OCI-LY7 (cell line): ENCODE measurements at regions not wholly inside any gene's neighbourhood (a gene's known extent, or its start where the extent isn't known, plus 50 kb on each side); places are given as distances from the start of the nearest gene placed in this dataset.

Experiments
- EZH2phosphoT487 ChIP-seq: fragments of 200-600 bp; sonication (generic); IDR thresholded peaks from 2 replicates; pipeline ENCODE4 v1.6.1; 2018; ENCODE audit warnings: low read depth, borderline replicate concordance, mild to moderate bottlenecking, mixed run types, antibody characterized with exemption, low read length, moderate library complexity, mixed read lengths
- TF ChIP-seq, protein P1 (sequence below): fragments of 200-600 bp; sonication (generic); conservative IDR thresholded peaks from 2 replicates; pipeline ENCODE4 v1.5.1; 2014; ENCODE audit warnings: mild to moderate bottlenecking, antibody characterized with exemption, low read length, moderate library complexity, mixed read lengths

DNA sequence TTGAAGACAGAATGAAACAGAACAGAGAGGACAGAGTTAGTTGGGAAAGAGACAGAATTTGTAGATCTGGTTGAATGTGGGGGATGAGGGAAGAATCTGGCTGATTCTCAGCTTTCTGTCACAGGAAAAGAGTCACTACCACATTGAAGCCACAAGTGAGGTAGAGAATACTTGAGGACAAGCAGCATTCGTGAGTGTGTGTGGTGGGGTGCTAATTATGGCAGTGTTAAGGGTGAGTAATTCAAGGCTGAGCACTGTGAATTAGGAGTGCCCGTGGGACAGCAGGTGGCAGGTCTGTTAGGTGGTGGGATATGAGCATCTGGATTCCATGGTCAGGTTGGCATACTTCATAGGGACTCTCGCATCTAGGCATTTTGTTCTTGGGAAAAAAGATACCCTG lies 347.4 kb upstream of the PRICKLE1 start:
- TF ChIP-seq, protein P1, sequence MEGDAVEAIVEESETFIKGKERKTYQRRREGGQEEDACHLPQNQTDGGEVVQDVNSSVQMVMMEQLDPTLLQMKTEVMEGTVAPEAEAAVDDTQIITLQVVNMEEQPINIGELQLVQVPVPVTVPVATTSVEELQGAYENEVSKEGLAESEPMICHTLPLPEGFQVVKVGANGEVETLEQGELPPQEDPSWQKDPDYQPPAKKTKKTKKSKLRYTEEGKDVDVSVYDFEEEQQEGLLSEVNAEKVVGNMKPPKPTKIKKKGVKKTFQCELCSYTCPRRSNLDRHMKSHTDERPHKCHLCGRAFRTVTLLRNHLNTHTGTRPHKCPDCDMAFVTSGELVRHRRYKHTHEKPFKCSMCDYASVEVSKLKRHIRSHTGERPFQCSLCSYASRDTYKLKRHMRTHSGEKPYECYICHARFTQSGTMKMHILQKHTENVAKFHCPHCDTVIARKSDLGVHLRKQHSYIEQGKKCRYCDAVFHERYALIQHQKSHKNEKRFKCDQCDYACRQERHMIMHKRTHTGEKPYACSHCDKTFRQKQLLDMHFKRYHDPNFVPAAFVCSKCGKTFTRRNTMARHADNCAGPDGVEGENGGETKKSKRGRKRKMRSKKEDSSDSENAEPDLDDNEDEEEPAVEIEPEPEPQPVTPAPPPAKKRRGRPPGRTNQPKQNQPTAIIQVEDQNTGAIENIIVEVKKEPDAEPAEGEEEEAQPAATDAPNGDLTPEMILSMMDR = no peak
- no peak for TF ChIP-seq EZH2phosphoT487
